GM12874 (cell line): ENCODE measurements at regions not wholly inside any gene's neighbourhood (a gene's known extent, or its start where the extent isn't known, plus 50 kb on each side); places are given as distances from the start of the nearest gene placed in this dataset.

ENCODE experiments used
- TF ChIP-seq, protein P1 (sequence below): IDR thresholded peaks from 2 replicates; pipeline ENCODE4 v1.5.1; 2011; ENCODE audit warnings: low read depth, mild to moderate bottlenecking, control low read depth, low read length, moderate library complexity; ENCODE audit not compliant: insufficient read depth

DNA sequence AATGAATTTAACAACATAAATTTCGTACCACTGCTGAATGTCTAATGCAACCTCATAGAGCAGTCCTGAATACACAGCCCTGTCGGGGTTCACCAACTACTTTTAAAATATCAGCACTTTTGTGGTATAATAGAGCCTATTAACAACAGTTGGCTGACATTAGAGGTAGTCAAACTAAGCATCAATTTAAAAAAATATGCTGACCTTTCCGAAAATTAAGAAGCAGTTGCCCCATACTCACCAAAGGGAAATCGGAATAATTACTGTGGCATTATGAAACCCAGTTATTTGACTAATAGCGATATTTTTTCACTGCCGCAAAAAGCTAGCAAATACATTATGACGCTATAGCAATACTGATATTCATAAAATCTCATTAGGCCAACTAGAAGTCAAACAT lies 273.5 kb upstream of the PPARGC1A start:
- TF ChIP-seq, protein P1, sequence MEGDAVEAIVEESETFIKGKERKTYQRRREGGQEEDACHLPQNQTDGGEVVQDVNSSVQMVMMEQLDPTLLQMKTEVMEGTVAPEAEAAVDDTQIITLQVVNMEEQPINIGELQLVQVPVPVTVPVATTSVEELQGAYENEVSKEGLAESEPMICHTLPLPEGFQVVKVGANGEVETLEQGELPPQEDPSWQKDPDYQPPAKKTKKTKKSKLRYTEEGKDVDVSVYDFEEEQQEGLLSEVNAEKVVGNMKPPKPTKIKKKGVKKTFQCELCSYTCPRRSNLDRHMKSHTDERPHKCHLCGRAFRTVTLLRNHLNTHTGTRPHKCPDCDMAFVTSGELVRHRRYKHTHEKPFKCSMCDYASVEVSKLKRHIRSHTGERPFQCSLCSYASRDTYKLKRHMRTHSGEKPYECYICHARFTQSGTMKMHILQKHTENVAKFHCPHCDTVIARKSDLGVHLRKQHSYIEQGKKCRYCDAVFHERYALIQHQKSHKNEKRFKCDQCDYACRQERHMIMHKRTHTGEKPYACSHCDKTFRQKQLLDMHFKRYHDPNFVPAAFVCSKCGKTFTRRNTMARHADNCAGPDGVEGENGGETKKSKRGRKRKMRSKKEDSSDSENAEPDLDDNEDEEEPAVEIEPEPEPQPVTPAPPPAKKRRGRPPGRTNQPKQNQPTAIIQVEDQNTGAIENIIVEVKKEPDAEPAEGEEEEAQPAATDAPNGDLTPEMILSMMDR: no peak

DNA sequence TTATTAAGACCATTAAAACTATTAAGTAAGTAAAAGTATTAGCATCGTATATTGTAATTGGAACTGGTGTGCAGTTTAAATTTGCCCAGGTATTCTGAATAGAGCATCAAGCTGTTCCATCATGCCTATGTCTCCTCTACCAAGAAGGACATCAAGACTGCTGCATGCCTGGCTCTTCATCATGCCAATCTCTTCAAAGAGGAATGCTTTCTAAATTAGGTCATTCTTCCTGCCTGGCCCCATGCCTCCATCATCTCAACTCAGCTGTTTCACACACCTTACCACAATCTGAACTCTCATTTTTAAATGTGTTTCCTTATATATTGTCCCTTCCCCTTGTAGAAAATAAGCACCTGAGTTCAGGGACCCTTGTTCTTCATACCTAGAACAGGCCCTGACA lies 270.5 kb upstream of the PPARGC1A start:
- TF ChIP-seq, protein P1: no peak

DNA sequence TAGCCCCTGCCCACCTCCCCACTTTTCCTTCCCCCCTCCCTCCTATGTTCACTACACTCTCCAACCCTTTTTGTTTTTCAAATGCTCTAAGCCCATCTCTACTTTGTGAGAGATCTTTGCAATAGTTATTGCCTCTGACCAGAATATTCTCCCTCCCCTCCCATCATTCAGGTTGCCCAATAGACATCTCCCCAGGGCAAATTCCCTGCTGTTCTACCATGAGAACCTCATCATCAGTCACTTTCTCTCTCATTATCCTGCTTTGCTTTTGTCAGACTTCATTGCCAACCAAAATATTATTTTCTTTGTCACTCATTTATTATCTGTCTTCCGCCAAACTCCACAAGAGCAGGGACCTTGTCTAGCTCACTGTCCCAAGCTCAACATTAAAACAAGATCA lies 268.2 kb upstream of the PPARGC1A start:
- TF ChIP-seq, protein P1: no peak

DNA sequence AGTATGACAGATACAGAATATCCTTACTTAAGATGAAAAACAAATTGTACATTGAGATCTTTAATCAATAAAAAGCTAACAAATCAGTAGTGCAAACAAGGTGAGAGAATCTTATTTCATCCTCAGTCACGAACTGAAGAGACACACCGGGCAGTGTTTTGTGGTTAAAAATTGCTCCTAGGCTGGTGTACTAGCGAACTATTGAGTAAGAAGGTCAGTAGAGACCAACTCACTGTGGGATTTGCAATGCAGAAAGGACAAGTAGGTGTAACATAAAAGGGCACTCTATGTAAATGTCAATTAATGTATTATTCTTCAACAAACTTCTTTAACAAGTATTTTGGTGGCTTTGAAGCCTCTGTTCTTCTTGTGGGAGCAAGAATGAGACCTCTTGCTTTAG lies 260.2 kb upstream of the PPARGC1A start:
- TF ChIP-seq, protein P1: no peak

DNA sequence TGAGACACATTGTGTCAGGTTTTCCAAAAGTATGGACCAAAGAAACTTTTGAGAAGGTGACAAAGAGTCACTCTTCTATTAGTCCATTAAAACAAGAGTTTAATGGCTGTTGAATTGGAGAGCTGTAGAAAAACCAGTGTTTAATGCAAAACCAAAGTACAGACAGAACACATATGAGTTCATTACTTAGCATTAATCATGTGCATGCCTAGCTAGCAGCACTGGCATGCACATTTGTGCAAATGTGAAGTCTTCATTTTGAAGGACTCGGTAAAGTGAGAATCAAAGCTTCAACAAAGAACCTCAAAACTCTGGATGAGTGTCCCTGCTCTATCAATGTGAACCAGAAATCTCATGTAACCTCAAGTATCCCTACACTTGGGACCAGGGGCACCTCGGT lies 256.3 kb upstream of the PPARGC1A start:
- TF ChIP-seq, protein P1: no peak

DNA sequence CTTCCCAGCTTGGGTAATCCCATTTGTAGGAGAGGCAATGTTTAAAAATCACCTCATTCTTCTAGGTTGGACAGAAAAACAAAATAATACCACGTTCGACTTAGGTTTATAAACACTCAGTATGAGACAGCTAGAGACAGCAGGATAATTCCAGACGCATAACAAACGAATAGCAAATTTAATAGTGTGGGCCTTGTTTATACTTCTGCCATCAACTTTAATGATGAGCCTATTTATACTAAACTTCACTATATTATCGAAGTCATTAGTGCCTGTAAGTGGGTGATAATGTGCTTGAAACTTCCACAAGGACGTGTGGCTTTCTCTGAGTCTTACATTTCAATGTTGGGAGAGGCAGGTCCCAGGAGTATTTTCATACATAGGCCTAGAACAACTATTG lies 255.7 kb upstream of the PPARGC1A start:
- TF ChIP-seq, protein P1: no peak

DNA sequence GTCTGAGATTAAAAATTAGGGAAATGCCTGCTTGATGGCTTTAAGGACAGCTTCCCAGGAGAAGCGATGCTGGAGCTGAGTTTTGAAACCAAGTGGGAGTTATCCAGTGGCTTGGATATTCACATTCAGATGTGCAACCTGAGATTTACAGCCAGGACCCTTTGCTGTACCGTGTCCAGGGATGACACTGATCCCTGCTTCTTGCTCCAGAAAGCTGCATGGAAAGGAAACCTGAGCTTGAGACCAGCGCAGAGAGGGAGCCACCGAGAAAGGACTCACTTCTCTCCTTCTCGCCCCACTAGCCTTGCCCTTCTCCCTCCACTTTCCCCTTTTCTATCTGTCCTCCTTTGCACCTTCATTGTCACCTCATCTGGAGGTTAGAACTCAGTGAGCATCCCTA lies 254.5 kb upstream of the PPARGC1A start:
- TF ChIP-seq, protein P1: no peak

DNA sequence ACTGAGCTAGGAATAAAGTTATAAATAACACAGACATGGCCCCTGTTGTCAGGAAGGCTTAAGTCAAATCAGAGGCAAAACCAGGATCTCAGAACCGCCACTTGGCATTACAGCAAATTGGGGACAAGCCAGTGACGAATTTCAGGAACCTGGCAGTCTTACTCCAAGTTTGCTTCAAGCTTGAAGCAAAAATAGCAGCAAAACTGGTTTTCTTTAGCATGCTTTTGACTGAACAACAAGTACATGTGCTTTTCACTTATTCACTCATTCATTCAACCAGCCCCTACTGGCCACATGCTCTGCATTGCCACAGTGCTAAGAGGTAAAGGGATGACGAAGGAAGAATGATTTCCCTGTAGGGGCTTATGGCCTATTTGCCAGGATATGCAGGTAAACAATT lies 253.9 kb upstream of the PPARGC1A start:
- TF ChIP-seq, protein P1: no peak
